HG03175 (cell line): ENCODE measurements at regions not wholly inside any gene's neighbourhood (a gene's known extent, or its start where the extent isn't known, plus 50 kb on each side); places are given as distances from the start of the nearest gene placed in this dataset.

ENCODE experiments used
- ATAC-seq: cut with Tn5 transposase; IDR thresholded peaks from one replicate; pipeline ENCODE4 v1.9.1; 2021; ENCODE audit warnings: mild to moderate bottlenecking, moderate library complexity; ENCODE audit not compliant: unreplicated experiment

GRCh38 chr6:4383910-4384638, 248.7 kb upstream of the ECI2 start:
- no peak for ATAC-seq

- ATAC-seq: no peak
These were observed 247.0 kb upstream of the ECI2 start for GRCh38 chr6:4382362-4382853.

GRCh38 chr6:4381381-4381780, 246.0 kb upstream of the ECI2 start:
- ATAC-seq: no peak

GRCh38 chr6:4380881-4381281, 245.5 kb upstream of the ECI2 start:
- no peak for ATAC-seq

- ATAC-seq: no peak
These were observed 244.6 kb upstream of the ECI2 start for GRCh38 chr6:4379958-4380357.

GRCh38 chr6:4378319-4378996, 243.1 kb upstream of the ECI2 start:
- ATAC-seq: no peak

GRCh38 chr6:4377603-4378002, 242.2 kb upstream of the ECI2 start:
- ATAC-seq: no peak

- ATAC-seq: no peak
These were observed 238.8 kb upstream of the ECI2 start for GRCh38 chr6:4374216-4374615.

GRCh38 chr6:4372866-4373265, 237.5 kb upstream of the ECI2 start:
- ATAC-seq: no peak

GRCh38 chr6:4371207-4371921, 236.0 kb upstream of the ECI2 start:
- ATAC-seq: no peak

- no peak for ATAC-seq
These were observed 234.7 kb upstream of the ECI2 start for GRCh38 chr6:4370066-4370465.

- ATAC-seq: no peak
These were observed 234.2 kb upstream of the ECI2 start for GRCh38 chr6:4369616-4370015.

- no peak for ATAC-seq
These were observed 233.3 kb upstream of the ECI2 start for GRCh38 chr6:4368649-4369048.

- no peak for ATAC-seq
These were observed 232.3 kb upstream of the ECI2 start for GRCh38 chr6:4367643-4368042.

- ATAC-seq: no peak
These were observed 231.4 kb upstream of the ECI2 start for GRCh38 chr6:4366635-4367395.

GRCh38 chr6:4365686-4366085, 230.3 kb upstream of the ECI2 start:
- ATAC-seq: no peak

- no peak for ATAC-seq
These were observed 229.3 kb upstream of the ECI2 start for GRCh38 chr6:4364711-4365110.

GRCh38 chr6:4364172-4364571, 228.8 kb upstream of the ECI2 start:
- ATAC-seq: no peak

GRCh38 chr6:4363656-4364055, 228.3 kb upstream of the ECI2 start:
- no peak for ATAC-seq

- ATAC-seq: no peak
These were observed 227.0 kb upstream of the ECI2 start for GRCh38 chr6:4362326-4362725.

GRCh38 chr6:4360920-4361319, 225.5 kb upstream of the ECI2 start:
- no peak for ATAC-seq
